Activated gamma-delta T cell treated with Interleukin-2 at 50 U/mL for 16 hours (primary cell): ENCODE measurements at regions not wholly inside any gene's neighbourhood (a gene's known extent, or its start where the extent isn't known, plus 50 kb on each side); places are given as distances from the start of the nearest gene placed in this dataset.
"Not testable (repeated sequence)": the region's sequence is repeated elsewhere in the genome, so short reads cannot be mapped to it uniquely, and the experiment has no call there.

Experiments
- DNase-seq: peaks from one replicate; pipeline ENCODE4 v3.0.0-alpha.2; 2020

DNA sequence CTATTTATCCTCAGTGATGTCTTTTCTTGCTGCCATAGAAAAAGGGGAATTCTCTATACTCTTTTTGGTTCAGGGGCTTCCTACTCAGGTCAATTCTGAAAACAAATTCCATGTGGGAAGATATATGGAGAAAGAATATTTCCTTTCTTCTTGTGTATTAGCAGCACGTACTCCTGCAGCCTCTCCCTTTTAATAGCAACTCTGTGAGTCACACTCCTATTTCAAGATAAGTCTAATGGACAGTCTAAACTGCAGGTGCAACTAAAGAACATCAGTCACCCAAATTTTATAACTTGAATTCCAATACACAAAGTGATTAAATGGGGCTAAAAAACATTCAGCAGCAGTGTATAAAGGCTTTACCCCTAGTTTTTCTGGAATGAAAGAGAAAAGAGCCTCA lies 942.2 kb downstream of the CNTNAP5 start:
- no peak for DNase-seq

DNA sequence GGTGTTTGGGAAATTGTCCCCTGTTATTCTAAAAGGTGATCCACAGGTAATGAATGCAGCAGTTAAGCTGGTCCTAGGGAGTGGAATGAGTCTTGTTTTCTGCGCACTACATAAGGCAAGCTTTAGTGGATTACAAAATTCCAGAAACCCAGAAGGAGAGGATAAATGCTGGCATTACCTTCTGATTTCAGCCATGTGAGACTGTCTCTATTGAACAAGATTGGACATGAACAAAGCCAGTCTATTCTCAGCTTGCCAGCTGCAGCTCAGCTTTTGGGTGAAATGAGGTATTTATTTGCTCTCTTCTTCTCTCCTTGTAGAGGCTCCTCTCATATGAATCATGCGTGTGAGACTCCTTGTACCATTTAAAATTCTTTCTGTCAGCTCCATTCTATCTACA lies 944.9 kb downstream of the CNTNAP5 start:
- DNase-seq: no peak

DNA sequence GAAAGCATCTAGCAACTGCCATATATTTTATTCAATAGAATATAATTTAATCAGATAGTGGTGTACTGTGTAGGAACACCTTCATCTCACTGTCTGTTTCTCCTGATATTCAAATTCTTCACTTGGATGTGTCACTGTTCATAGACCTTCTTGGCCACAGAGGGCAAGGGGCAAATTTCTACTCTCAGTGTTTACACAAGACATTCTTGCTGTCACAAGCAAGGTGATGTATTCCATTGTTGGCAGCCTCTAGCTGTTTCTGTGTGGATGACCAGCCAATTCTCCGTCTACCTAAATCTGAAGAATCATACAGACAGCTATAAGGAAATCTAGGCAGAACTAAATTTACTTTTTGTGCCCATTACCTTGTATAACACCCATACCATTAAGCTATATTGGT lies 948.3 kb downstream of the CNTNAP5 start:
- DNase-seq: no peak

DNA sequence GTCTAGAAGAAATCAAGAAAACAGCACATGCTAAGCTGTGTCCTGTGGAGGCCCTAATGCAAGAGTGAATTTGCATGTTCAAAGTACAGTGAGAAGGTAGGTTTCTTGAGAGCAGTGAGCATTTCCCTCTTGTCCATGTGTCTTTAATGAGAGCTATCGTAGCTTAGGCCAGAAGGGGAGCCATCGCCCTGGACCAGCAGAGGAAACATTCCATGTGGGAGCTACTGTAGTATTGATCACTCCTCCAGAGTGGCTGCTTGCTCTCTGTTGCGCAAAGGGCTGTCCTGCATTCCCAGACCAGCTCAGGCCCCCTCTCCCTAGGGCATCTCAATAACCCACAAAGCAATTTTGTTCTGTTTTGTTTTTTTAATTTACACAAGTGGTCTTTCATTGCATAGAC lies 950.1 kb downstream of the CNTNAP5 start:
- DNase-seq: no peak

DNA sequence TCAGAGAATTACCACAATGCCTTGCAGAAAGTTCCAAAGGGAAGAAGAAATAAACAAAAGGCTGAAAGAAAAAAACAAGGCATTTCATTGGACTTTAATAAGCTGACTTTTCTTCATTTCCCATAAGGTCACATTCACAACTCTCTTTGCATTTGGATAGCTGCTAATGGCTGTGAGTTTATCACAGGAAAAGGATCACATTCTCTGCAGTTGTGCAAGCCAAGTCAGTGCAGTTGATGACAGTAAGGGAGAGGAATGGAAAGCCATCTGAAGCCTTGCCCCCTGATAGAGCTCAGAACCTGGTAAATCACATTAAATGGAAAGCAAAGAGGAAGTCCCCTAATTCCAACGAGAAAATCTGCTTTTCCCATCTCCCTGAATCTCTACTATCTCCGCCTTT lies 950.6 kb downstream of the CNTNAP5 start:
- no peak for DNase-seq

DNA sequence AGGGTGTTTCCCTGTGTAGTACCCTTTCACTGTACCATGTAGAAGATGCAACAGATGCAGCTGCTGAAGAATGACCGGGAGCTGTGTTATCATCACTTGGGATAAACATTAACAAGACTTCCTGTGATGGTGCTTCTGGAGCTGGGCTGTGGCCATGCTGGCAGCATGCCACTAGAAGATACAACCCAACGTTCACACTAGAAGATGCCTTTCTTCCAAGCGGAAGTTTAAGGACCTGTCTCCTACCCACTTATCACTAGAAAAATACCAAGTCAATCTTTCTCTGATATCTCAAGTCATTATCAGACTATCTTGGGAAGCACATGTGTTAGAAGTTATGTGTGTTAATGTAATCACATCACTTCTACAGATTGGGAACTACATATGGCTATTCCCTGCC lies 953.5 kb downstream of the CNTNAP5 start:
- no peak for DNase-seq

DNA sequence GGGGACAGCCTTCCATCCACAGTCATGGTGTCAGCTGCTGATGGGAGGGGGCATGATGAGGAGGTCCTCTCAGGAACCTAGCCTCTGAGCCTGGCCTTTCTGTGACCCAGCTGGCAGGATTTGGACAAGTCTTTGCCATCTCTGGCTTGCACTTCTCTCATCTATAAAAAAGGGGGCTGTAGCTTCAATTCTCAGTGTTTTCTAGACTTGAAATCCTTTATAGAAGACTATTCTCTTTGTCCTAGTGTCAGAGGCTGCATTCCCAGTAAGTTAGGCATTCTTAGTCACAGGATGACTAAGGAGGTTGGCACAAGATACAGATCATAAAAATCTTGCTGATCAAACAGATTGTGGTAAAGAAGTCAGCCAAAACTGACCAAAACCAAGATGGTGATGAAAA lies 958.5 kb downstream of the CNTNAP5 start:
- no peak for DNase-seq

DNA sequence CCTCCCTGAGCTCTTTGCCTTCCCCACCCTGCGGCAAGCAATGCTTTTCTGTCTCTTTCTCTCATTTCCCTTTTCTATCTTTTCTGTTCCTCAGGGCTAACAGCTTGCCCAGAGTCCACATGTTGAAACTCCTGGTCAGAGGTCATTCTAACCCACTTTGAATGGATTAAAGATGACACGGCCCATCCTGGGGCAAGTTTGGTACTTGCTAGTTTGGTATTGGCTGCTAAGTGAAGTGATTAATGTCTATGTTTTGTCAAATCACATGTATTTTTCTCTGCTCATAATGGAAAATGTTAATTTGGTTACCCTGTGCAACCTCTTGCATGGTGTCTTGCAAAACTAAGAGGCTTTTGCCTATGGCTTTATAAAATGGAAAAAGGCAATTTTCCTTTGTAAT lies 960.2 kb downstream of the CNTNAP5 start:
- no peak for DNase-seq

DNA sequence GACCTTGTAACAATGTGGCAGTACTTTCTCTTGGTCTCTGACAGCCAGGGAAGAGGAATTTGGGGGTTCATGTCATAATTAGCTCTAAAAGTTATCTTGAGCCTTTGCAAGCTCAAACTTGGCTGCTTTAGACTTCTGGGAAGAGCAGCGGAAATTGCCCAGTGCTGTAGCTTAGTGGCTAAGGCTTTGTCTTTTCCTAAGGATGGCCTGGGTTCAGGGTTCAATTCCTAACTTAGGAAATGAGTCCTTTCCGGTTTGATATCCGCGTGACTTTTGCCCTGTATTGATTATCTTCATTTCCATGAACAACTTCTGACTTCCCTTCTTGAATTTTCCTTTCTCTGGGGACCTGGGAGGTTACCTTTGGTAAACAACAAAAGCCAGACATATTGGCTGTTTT lies 961.0 kb downstream of the CNTNAP5 start:
- DNase-seq: no peak

DNA sequence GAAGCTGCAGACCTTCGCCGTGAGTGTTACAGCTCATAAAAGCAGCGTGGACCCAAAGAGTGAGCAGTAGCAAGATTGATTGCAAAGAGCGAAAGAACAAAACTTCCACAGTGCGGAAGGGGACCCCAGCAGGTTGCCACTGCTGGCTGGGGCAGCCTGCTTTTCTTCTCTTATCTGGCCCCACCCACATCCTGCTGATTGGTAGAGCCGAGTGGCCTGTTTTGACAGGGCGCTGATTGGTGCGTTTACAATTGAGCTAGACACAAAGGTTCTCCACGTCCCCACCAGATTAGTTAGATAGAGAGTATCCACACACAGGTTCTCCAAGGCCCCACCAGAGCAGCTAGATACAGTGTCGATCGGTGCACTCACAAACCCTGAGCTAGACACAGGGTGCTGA lies 961.8 kb downstream of the CNTNAP5 start:
- not testable (repeated sequence) for DNase-seq

DNA sequence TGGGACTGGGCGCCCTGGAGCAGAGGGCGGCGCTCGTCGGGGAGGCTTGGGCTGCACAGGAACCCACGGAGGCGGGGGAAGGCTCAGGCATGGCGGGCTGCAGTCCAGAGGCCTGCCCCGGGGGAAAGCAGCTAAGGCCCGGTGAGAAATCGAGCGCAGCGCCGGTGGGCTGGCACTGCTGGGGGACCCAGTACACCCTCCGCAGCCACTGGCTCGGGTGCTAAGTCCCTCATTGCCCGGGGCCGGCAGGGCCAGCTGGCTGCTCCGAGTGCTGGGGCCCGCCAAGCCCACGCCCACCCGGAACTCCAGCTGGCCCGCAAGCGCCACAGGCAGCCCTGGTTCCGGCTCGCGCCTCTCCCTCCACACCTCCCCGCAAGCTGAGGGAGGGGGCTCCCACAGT lies 962.3 kb downstream of the CNTNAP5 start:
- not testable (repeated sequence) for DNase-seq

DNA sequence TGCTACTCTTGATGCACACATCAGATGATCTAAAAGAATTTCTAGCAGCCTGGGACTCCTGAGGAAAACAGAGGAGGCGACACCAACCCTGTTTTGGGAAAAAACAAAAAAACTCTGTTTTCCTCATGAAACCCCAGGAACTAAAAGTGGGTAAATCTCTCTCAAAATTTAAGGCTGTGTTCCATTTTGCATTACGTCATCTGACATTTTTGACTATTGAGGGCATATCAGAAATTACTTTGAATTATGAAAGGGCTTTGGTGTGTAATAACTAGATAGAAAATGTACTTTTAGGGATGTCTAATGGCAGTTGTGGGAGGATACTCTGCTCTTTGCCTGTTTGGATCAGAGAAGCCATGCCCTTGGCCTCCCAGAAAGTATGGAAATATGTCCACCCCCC lies 963.0 kb downstream of the CNTNAP5 start:
- no peak for DNase-seq

DNA sequence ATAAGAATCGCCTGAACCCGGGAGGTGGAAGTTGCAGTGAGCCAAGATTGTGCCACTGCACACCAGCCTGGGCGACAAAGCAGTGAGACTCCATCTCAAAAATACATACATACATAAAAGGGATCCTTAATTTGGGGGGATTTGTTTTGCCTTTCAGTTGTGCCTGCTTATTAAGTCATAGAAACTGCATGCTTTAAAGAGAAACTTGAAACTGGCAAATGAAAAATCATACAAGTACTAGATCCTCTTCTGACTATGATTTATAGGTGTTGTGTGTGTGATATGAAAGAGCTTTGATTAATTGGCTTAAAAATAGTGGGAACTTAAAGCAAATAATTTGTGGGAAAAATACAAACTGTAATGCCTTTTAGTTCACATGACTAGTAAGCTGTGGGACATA lies 963.7 kb downstream of the CNTNAP5 start:
- DNase-seq: no peak

DNA sequence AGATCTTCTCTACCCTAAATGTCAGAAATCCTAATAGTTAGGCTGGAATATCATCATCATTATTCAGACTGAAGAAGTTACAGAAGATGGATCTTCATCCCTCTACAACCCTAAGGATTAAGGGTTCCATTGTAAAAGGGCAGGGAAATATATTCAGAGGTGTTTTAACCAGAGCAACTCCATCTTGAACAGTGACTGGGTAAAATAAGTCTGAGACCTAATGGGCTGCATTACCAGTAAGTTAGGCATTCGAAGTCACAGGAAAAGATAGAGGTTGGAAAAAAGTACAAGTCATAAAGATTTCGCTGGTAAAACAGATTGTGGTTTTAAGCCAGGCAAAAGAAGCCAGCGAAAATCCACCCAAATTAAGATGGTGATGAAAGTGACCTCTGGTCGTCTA lies 968.7 kb downstream of the CNTNAP5 start:
- no peak for DNase-seq

DNA sequence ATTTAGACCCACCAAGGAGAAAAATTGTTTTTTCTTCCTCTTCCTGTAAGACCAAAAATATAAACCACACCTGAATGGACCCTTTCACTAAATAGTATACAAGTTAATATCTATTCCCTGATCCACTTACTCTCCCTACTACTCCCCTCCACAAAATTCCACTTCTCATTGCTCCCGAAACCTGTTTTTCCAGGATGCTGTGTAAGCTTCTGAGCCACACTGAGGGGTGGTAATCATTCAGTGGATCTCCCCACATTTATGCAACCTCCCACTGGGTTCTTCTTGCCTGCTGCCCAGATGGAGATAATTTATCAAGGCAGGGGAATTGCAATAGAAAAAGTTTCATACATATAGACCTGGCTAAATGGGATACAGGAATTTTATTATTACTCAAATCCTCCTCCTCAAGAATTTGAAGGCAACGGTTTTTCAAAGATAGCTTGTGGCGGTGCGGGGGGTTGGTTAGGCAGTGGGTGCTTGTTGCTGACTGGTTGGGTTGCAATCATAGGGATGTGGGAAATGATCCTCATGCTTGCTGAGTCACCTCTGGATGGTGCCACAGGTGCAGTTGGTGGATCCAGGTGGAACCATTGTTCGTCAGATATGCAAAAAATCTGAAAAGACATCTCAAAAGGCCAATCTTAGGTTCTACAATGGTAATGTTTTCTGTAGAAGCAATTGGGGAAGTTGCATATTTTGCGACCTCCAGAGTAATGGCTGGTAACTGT lies 970.3 kb downstream of the CNTNAP5 start:
- DNase-seq: no peak

DNA sequence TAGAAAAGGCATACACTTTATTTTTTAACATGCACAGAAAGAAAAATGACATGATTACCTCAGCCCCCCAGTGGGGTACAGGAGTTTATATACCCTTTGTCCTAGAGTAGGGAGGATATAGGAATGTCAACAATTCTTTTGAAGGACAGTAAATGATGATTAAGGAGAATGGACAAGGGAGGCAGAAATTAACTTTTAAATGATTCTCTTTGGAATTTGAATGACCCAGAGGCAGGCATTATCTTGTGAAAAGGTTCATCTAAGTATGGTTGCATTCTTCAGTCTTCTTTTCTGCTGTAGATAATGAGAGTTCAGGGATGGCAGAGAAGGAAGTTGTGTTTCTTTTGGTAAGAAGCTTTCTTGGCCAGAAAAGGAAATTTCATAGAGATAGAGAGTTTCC lies 971.3 kb downstream of the CNTNAP5 start:
- no peak for DNase-seq

DNA sequence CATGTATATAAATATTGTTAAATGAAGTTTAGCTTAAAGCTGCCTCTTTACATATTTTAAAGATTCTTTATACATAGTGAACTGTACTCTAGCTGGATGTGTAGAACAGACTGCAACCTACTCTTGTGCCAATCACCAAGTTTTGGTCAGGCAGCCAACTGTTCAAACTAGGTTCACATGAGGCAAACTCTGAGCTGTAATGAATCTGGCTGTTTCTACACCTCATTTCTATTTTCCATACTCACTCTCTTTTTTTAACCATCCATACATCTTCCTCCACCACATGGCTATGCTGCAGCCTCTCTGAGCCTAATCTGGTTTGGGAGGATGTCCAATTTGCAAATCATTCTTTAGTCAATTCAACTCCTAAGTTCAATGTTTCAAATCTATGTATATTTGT lies 974.8 kb downstream of the CNTNAP5 start:
- no peak for DNase-seq

DNA sequence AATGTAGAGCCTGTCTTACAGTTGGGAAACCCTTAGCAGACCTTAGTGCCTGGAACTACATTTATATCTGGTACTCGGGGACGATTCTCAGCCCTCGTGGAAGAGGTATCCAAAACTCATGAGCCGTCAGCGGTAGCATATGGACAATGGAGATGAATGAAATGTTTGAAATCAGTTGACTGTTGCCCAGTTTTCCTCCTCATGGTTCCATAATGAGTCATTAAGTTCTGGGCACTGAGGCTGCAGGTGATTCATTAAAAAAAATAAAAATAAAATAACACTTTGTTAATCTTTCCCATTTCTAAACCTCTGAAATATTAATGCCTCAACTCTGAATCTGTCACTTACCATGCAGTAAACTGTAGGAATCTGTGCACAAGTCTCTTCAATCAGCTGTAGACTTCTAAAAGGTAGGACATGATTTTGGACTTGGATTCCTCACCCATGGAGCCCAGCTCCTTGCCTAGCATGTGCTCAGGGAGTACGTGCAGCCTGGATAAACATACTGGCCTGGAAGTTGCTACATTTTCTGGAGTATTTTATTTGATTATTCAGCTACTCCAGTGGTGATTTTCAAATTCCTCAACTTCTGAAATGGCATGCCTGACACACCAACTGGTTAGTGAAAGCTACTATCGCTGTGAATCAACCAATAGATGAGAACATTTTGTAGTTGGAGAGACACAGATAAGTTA lies 979.2 kb downstream of the CNTNAP5 start:
- no peak for DNase-seq

DNA sequence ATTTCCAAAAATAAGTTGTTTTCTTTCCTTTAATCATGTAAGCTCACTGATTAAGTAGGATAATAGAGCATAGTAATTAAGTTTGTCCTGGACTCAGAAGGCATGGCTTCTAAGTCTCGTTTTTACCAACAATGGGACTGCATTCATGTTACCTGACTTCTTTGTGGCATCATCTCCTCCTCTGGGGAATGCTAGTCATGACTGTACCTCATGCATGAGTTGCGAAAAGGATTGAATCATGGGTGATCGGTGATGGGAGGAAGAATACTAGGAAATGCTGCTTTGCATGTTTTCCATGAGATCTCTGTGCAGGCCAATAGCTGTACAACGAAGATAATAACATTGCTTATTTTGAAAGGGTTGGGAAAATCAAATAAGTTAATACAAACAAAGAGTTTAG lies 981.6 kb downstream of the CNTNAP5 start:
- DNase-seq: no peak

DNA sequence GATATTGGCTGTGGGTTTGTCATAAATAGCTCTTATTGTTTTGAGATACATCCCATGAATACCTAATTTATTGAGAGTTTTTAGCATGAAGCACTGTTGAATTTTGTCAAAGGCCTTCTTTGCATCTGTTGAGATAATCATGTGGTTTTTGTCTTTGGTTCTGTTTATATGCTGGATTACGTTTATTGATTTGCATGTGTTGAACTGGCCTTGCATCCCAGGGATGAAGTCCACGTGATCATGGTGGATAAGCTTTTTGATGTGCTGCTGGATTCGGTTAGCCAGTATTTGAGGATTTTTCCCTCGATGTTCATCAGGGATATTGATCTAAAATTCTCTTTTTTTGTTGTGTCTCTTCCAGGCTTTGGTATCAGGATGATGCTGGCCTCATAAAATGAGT lies 1003.6 kb downstream of the CNTNAP5 start:
- not testable (repeated sequence) for DNase-seq

DNA sequence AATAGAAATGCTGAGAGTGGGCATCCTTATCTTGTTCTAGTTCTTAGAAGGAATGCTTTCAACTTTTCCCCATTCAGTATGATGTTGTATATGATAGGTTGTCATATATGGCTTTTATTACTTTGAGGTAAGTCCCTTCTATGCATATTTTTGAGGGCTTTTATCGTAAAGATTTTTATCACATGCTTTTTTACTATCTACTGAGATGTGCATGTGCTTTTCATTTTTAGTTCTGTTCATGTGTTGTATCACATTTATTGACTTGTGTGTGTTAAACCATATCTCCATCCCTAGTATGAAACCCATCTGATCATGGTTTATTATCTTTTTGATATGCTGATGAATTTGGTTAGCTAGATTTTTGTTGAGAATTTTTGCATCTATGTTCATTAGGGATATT lies 1008.8 kb downstream of the CNTNAP5 start:
- DNase-seq: no peak

DNA sequence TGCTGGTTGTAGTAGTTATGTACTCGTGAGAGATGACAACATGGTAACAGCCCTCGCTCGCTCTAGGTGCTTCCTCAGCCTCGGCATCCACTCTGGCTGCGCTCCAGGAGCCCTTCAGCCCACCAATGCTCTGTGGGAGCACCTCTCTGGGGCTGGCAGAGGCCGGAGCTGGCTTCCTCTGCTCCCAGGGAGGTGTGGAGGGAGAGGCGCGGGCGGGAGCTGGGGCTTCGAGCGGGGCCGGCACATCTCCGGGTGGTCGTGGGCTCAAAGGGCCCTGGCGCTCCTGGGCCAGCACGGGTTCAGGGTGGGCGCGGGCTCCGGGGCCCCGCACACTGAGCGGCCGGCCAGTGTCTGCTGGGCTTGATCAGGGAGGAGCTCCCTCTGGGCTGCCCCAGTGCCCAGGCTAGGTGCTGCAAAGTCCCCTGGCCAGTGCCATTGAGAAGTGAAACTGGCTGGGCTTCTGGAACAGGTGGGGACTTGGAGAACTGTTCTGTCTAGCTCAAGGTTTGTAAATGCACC lies 1012.1 kb downstream of the CNTNAP5 start:
- no peak for DNase-seq

DNA sequence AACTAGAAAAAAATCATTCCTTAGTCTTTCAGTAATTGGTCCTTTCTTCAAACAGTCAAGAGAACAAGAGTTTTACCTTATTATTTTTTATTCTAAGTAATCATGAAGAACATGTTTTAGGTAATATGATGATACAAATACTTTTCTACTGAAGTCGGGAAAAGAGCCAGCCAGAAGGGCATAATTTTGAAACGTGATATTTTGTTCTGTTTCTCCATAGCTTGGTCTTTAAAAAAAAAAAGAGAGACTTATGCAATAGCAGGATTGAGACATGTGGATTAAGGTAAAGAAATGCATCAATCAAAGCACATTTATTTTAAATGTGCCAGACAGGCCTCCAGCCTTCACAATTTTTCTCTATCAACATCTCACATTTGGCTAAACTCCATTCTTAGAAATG lies 1016.8 kb downstream of the CNTNAP5 start:
- no peak for DNase-seq

DNA sequence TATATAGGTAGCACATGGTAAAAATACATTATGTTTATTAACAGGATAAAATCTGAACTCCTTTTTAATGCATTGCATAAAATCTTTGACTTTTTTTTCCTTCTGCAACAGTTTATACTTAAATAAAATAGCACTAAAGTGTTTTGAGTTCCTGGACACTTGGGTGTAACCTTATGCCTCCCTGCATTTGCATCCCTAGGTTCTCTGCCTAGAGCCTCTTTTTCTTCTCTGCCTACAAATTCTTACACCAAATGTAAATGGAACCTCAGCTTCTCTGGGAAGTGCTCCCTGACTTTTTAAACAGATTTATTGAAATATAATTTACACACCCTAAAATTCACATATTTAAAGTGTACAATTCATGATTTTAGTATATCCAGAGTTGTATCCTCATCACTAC lies 1017.6 kb downstream of the CNTNAP5 start:
- no peak for DNase-seq
